SK-N-SH (cell line): ENCODE measurements at regions not wholly inside any gene's neighbourhood (a gene's known extent, or its start where the extent isn't known, plus 50 kb on each side); places are given as distances from the start of the nearest gene placed in this dataset.
A peak's percentile ranks its signal among the peaks of the same experiment; 100 is the strongest.

Source experiments
- CHD2 ChIP-seq: fragments of 150-350 bp; IDR thresholded peaks from 2 replicates; pipeline ENCODE4 v1.6.1; 2018; ENCODE audit warnings: low read length; ENCODE audit not compliant: partially characterized antibody
- EP300 ChIP-seq, 2 experiments: IDR thresholded peaks; 2 replicates each; pipeline versions ENCODE4 v1.4.0 to v1.6.1; 2012; ENCODE audit warnings: borderline replicate concordance in 1 of 2, low read depth in 1 of 2, low read length in 1 of 2
- FOXJ3 ChIP-seq: sonication (generic); formaldehyde crosslinking; IDR thresholded peaks from 2 replicates; pipeline ENCODE4 v1.5.1; 2020; ENCODE audit warnings: mild to moderate bottlenecking, missing genetic modification reagents
- FOXM1 ChIP-seq: IDR thresholded peaks from 2 replicates; pipeline ENCODE4 v1.4.0; 2012; ENCODE audit warnings: low read depth, mild to moderate bottlenecking
- GATA2 ChIP-seq: sonication (generic); formaldehyde crosslinking; IDR thresholded peaks from 2 replicates; pipeline ENCODE4 v1.5.0; 2020; ENCODE audit warnings: mild to moderate bottlenecking, missing genetic modification reagents
- MEF2A ChIP-seq: IDR thresholded peaks from 2 replicates; pipeline ENCODE4 v1.4.0; 2012; ENCODE audit warnings: low read depth, borderline replicate concordance
- MXI1 ChIP-seq: IDR thresholded peaks from 2 replicates; pipeline ENCODE4 v1.6.1; 2012; ENCODE audit warnings: mild to moderate bottlenecking, low read depth, low read length, improper control_type of control experiment
- NFIC ChIP-seq: IDR thresholded peaks from 2 replicates; pipeline ENCODE4 v1.4.0; 2012; ENCODE audit warnings: borderline replicate concordance
- NRF1 ChIP-seq: IDR thresholded peaks from 2 replicates; pipeline ENCODE4 v1.6.1; 2012; ENCODE audit warnings: low read depth, mild to moderate bottlenecking, low read length
- PBX3 ChIP-seq: IDR thresholded peaks from 2 replicates; pipeline ENCODE4; 2012
- POLR2AphosphoS5 ChIP-seq: IDR thresholded peaks from 2 replicates; pipeline ENCODE4 v1.6.1; 2012; ENCODE audit warnings: low read depth, low read length
- RCOR1 ChIP-seq: fragments of 150-350 bp; IDR thresholded peaks from 2 replicates; pipeline ENCODE4 v1.6.1; 2017; ENCODE audit warnings: antibody characterized with exemption, low read length
- RFX5 ChIP-seq: IDR thresholded peaks from 2 replicates; pipeline ENCODE4 v1.6.1; 2012; ENCODE audit warnings: mild to moderate bottlenecking, improper control_type of control experiment, low read length
- TAF1 ChIP-seq: IDR thresholded peaks from 2 replicates; pipeline ENCODE4 v1.6.1; 2012; ENCODE audit warnings: low read depth, mild to moderate bottlenecking, low read length, moderate library complexity, borderline replicate concordance
- TCF12 ChIP-seq: IDR thresholded peaks from 2 replicates; pipeline ENCODE4 v1.4.0; 2012
- USF2 ChIP-seq: fragments of 150-350 bp; IDR thresholded peaks from 2 replicates; pipeline ENCODE4 v1.6.1; 2017; ENCODE audit warnings: antibody characterized with exemption, low read length, low read depth, borderline replicate concordance
- ZBTB33 ChIP-seq: IDR thresholded peaks from 2 replicates; pipeline ENCODE4 v1.4.0; 2012; ENCODE audit warnings: low read depth, borderline replicate concordance
- TF ChIP-seq, protein P1 (sequence below): fragments of 150-350 bp; IDR thresholded peaks from 2 replicates; pipeline ENCODE4 v1.6.1; 2016; ENCODE audit warnings: mild to moderate bottlenecking, low read depth, low read length
- TF ChIP-seq, protein P2 (sequence below): fragments of 200-600 bp; sonication (generic); IDR thresholded peaks from 2 replicates; pipeline ENCODE4 v1.6.1; 2017; ENCODE audit warnings: antibody characterized with exemption, mild to moderate bottlenecking, moderate library complexity
- TF ChIP-seq, protein P3 (sequence below): IDR thresholded peaks from 2 replicates; pipeline ENCODE4 v1.4.0; 2012; ENCODE audit warnings: low read depth, borderline replicate concordance

GRCh38 chr10:4196771-4197390 is 411.9 kb upstream of the KLF6 start (continued):
- TF ChIP-seq USF2, result no peak
- peak; percentile 86 for TF ChIP-seq MEF2A
- no peak for TF ChIP-seq MXI1
- TF ChIP-seq POLR2AphosphoS5, result peak; percentile 40; the same call in 1 of the 2 replicates
- TF ChIP-seq TCF12, result peak; percentile 89
- TF ChIP-seq, protein P1, sequence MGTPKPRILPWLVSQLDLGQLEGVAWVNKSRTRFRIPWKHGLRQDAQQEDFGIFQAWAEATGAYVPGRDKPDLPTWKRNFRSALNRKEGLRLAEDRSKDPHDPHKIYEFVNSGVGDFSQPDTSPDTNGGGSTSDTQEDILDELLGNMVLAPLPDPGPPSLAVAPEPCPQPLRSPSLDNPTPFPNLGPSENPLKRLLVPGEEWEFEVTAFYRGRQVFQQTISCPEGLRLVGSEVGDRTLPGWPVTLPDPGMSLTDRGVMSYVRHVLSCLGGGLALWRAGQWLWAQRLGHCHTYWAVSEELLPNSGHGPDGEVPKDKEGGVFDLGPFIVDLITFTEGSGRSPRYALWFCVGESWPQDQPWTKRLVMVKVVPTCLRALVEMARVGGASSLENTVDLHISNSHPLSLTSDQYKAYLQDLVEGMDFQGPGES, result no peak
- TF ChIP-seq RFX5, result no peak
- no peak for TF ChIP-seq ZBTB33
- no peak for TF ChIP-seq NRF1
- TF ChIP-seq, protein P2, sequence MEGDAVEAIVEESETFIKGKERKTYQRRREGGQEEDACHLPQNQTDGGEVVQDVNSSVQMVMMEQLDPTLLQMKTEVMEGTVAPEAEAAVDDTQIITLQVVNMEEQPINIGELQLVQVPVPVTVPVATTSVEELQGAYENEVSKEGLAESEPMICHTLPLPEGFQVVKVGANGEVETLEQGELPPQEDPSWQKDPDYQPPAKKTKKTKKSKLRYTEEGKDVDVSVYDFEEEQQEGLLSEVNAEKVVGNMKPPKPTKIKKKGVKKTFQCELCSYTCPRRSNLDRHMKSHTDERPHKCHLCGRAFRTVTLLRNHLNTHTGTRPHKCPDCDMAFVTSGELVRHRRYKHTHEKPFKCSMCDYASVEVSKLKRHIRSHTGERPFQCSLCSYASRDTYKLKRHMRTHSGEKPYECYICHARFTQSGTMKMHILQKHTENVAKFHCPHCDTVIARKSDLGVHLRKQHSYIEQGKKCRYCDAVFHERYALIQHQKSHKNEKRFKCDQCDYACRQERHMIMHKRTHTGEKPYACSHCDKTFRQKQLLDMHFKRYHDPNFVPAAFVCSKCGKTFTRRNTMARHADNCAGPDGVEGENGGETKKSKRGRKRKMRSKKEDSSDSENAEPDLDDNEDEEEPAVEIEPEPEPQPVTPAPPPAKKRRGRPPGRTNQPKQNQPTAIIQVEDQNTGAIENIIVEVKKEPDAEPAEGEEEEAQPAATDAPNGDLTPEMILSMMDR, result no peak
- no peak for TF ChIP-seq RCOR1
- TF ChIP-seq PBX3, result peak; percentile 73
- TF ChIP-seq FOXM1, result no peak
- TF ChIP-seq CHD2, result no peak
- no peak for TF ChIP-seq GATA2 (CRISPR knock-in tag)
- TF ChIP-seq FOXJ3 (CRISPR knock-in tag), result no peak
- peak; percentile 28; the same call in 1 of the 2 replicates for TF ChIP-seq NFIC
- no peak for TF ChIP-seq TAF1
- TF ChIP-seq EP300 (IDR thresholded peaks at IDR 0.05; ENCODE audit: borderline replicate concordance in 1 of 2, low read depth in 1 of 2, low read length in 1 of 2), result peak in 1 of 2 experiments; percentile 57; a peak in 1 of 4 replicates
- TF ChIP-seq, protein P3, sequence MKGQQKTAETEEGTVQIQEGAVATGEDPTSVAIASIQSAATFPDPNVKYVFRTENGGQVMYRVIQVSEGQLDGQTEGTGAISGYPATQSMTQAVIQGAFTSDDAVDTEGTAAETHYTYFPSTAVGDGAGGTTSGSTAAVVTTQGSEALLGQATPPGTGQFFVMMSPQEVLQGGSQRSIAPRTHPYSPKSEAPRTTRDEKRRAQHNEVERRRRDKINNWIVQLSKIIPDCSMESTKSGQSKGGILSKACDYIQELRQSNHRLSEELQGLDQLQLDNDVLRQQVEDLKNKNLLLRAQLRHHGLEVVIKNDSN, result no peak
